Pancreas (tissue), 10 donors: ENCODE measurements at regions not wholly inside any gene's neighbourhood (a gene's known extent, or its start where the extent isn't known, plus 50 kb on each side); places are given as distances from the start of the nearest gene placed in this dataset.
"Not testable (repeated sequence)": the region's sequence is repeated elsewhere in the genome, so short reads cannot be mapped to it uniquely, and the experiment has no call there.

Experiments
- ATAC-seq, 4 donors: fragments of 200-7000 bp; cut with Tn5 transposase; one replicate each; pipeline versions ENCODE4 v1.8.0 to v1.9.1; 2020; ENCODE audit warnings: mild to moderate bottlenecking in 4 of 4, moderate library complexity in 4 of 4
- DNase-seq, 6 donors: peaks; one replicate each; pipeline ENCODE4 v3.0.0-alpha.2; 2020
- FAIRE-seq: peaks from 2 replicates; lab custom pipeline; 2012; peaks lifted over from hg19 to GRCh38; lab: Jason Lieb, UNC
- H3K27ac ChIP-seq, 4 donors: fragments of 200-600 bp; sonication (generic); 1 replicate in 3 of 4; 2 replicates in 1 of 4; pipeline versions ENCODE4 v1.5.0 to v1.8.0; 2020
- H3K27me3 ChIP-seq, 4 donors: fragments of 200-600 bp; one replicate each; pipeline ENCODE4 v1.8.0; 2021
- H3K36me3 ChIP-seq, 3 donors: fragments of 200-600 bp; sonication (generic) in 1 of 3; one replicate each; pipeline versions ENCODE4 v1.5.0 to v1.8.0; 2020 to 2021
- H3K4me1 ChIP-seq, 3 donors: fragments of 200-600 bp; one replicate each; pipeline ENCODE4 v1.8.0; 2021
- H3K4me3 ChIP-seq, 4 donors: fragments of 200-600 bp; sonication (generic) in 2 of 4; one replicate each; pipeline versions ENCODE4 v1.5.0 to v1.8.0; 2020 to 2021
- H3K9me3 ChIP-seq, 4 donors: fragments of 200-600 bp; one replicate each; pipeline ENCODE4 v1.8.0; 2021
- CTCF ChIP-seq, 4 donors: fragments of 200-600 bp; sonication (generic) in 3 of 4; IDR thresholded peaks; one replicate each; pipeline versions ENCODE4 v1.5.0 to v1.8.0; 2021; ENCODE audit warnings: antibody characterized with exemption in 4 of 4
- WGBS, 2 donors: extraction: QIAGEN DNeasy Blood & Tissue Kit; methylation state at CpG; one replicate each; pipeline ENCODE4 v1.1.7; 2013; 5-methylcytosine and 5-hydroxymethylcytosine counted together
- intact Hi-C, 3 donors: fragments of 100-400 bp; cut with DNase I; formaldehyde crosslinking; loops; one replicate each; pipeline versions ENCODE4 v1.11.1 to v1.14.2; 2022
- donor health status: healthy with polysubstance abuse.
- donor health status: DM: no; HTN: no; CAD: no; lungs with moderate emphysema.
- donor health status: DM: no; HTN: no; CAD: no.
- donor health status: control.
- donor health status: control.
- donor health status: Bipolar disorder and iron deficiency.
- donor health status: DM: yes; HTN: yes; CAD: no.
- donor health status: DM: no; HTN: no; CAD: no.
- donor health status: DM: no; HTN: no; CAD: no.
- donor health status: DM: yes; HTN: yes; CAD: no.

DNA sequence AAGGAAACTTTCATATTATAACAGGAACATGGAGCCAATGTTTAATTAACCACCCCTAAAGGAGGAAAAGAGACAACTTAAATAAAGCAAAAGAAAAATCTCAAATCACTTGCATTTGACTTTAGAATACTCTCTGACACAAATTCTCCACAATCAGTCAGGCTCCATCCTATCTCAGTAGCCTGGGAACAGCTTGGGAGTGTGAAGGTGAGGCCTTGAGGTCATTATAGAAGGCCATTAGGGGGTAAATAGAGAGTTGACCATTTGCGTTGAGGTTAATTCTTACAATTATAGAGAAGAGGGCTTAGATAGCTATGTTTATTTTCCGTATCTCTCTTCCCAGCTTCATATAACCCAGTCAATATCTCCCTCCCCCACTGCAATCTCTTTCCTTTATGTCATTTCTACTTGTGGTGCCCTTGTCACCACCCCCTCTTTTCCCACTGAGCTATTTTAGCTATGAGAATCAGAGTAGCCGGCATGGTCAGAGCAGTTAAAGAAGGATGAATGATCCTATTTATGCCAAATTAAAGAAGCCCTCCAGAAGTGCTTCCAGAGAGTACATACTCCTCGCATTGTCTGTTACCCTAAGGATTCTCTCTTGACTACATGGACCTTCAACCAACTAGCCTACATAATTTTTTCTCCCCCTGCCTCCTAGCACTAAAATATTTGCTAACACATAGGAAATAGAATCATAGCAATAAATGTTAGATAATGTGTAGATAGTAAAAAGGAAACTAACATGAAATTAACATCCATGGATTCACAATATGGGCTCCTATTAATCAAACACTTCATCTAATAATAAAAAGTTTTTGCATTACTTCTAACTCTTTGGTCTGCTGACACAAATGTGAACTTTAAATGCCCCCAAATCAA, 135.2 kb upstream of the KRR1 start:
- H3K27me3 ChIP-seq, result no peaks in the 10 kb centered on the region
- no peak overlapping the region for H3K27ac ChIP-seq
- H3K4me3 ChIP-seq, result no peak overlapping the region
- no peaks in the 10 kb centered on the region for H3K36me3 ChIP-seq
- 58 to 70% methylated on average over 4 of the region's 4 CpGs for WGBS, 2 donors
- ATAC-seq (no peak), FAIRE-seq (no peak), DNase-seq (no peak)
- TF ChIP-seq CTCF (IDR thresholded peaks at IDR 0.05), result no peak
- intact Hi-C loops, result no loop called here
- H3K9me3 ChIP-seq, result no peaks in the 10 kb centered on the region
- peaks cover 0 to 7% (median 0%) of the 10 kb centered on the region in 3 donors for H3K4me1 ChIP-seq

DNA sequence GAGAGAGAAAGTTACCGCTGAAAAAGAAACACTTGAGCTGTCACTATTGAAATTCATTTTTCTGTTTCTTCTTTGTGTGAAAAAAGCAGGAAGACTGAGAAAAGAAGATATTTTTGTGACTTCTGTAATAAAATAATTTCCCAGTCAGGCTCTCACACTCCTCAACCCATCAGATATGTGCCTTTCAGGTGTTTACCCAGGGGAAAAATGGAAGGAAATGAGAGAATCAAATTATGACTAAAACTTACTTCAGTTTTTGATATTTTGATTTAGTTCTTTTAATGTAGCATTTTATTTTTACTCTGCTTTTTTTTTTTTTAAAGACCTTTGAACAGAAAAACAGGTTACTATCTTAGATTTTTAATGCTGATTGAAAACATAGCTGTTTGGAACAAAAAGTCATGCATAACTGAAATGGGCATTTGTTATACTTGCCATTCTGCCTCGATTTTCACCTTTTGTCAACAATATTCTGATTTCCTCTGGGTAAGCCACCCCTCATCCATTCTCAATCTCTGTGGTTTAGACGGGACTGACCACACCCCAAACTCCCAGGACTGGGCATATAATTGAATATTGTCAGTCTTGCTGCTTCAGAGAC, 133.2 kb upstream of the KRR1 start:
- H3K9me3 ChIP-seq, result no peaks in the 10 kb centered on the region
- no peak overlapping the region for H3K27ac ChIP-seq
- TF ChIP-seq CTCF (IDR thresholded peaks at IDR 0.05), result no peak
- no peak for DNase-seq
- WGBS, 2 donors, result 79 to 86% methylated on average over 3 of the region's 3 CpGs
- H3K36me3 ChIP-seq, result no peaks in the 10 kb centered on the region
- no peaks in the 10 kb centered on the region for H3K27me3 ChIP-seq
- no peaks in the 10 kb centered on the region for H3K4me1 ChIP-seq
- no peak overlapping the region for H3K4me3 ChIP-seq
- ATAC-seq, result no peak
- FAIRE-seq, result no peak
- intact Hi-C loops, result no loop called here

DNA sequence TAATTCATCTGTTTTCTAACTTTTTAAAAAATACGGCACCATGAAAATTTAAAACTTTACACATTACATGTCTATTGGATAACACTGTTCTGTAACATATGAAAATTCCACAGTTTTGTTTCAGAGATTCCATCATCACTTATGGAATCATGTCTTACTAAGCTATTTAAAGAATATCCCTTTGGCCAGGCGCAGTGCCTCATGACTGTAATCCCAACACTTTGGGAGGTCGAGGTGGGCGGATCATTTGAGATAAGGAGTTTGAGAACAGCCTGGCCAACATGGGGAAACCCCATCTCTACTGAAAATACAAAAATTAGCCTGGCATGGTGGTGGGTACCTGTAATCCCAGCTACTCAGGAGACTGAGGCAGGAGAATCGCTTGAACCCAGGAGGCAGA, 131.7 kb upstream of the KRR1 start:
- intact Hi-C loops, H3K36me3 ChIP-seq, H3K4me1 ChIP-seq, ATAC-seq, H3K27ac ChIP-seq, FAIRE-seq, H3K4me3 ChIP-seq, DNase-seq, H3K9me3 ChIP-seq, H3K27me3 ChIP-seq: not testable (repeated sequence)
- WGBS, 2 donors, result 90 to 97% methylated on average over 5 of the region's 5 CpGs

DNA sequence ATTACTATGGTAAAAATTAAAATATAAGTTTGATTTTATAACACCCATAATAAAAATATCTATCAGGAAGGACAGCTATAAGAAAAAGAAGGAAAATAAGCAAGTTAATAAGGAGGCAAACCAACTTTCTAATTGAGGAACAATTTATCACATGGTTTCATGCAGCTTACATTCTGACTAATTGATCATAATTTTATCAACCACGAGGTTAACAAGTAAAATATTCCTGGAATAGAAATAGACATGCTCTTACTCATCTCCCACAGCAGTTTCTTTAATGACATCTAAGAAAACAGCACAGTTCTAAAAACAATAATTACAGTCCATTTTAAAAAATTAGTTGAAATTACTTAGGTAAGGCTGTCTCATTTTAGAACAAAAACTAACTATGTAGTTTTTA, 130.8 kb upstream of the KRR1 start:
- H3K4me3 ChIP-seq, result no peak overlapping the region
- ATAC-seq (no peak), FAIRE-seq (no peak), DNase-seq (no peak)
- no peaks in the 10 kb centered on the region for H3K27me3 ChIP-seq
- H3K36me3 ChIP-seq, result no peaks in the 10 kb centered on the region
- no peak overlapping the region for H3K27ac ChIP-seq
- no peaks in the 10 kb centered on the region for H3K9me3 ChIP-seq
- H3K4me1 ChIP-seq, result no peaks in the 10 kb centered on the region
- intact Hi-C loops, result no loop called here
- WGBS, 2 donors, result 12 to 23% methylated on average over 1 of the region's 1 CpG
- TF ChIP-seq CTCF (IDR thresholded peaks at IDR 0.05), result no peak

DNA sequence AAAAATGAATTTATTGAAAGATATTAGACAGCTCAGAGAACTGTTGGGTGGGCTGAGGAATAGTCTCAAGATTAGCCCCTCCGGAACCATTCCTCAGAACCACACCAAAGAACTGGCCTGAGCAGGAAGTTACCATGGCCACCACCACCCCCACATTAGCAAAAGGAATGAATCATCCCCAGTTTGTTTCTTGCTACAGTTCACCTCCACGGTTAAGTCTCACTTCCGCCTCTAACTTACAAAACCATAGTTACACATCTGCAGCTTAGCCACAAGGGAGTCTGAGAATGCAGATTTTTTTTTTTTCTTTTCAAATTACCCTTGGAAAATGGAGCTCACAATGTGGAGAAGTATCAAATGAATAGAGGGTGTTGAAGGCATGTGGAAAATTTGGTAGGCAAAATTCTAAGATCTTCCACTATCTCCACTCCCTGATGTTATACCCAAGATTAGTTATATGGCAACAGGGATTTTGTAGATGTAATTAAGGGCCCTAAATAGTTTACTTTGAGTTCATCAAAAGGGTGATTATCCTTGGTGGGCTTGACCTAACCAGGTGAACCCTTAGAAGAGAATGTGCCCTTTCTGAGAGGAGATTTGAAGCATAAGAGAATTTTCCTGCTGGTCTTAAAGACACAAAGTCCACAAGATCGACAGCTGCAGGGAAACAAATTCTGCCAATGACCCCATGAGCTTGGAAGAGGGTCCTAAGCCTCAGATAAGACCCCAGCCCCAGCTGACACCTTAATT, 129.8 kb upstream of the KRR1 start:
- DNase-seq (no peak), FAIRE-seq (no peak), ATAC-seq (peak in 2 of 4 donors; percentile 50 to 58)
- H3K27me3 ChIP-seq, result no peaks in the 10 kb centered on the region
- H3K27ac ChIP-seq, result no peak overlapping the region
- H3K4me3 ChIP-seq, result no peak overlapping the region
- intact Hi-C loops, result no loop called here
- no peaks in the 10 kb centered on the region for H3K4me1 ChIP-seq
- no peak for TF ChIP-seq CTCF (IDR thresholded peaks at IDR 0.05)
- H3K9me3 ChIP-seq, result no peaks in the 10 kb centered on the region
- no peaks in the 10 kb centered on the region for H3K36me3 ChIP-seq
- WGBS, 2 donors, result 88 to 89% methylated on average over 4 of the region's 4 CpGs
